ENCODE measurements at regions not wholly inside any gene's neighbourhood (a gene's known extent, or its start where the extent isn't known, plus 50 kb on each side); places are given as distances from the start of the nearest gene placed in this dataset.

DNA sequence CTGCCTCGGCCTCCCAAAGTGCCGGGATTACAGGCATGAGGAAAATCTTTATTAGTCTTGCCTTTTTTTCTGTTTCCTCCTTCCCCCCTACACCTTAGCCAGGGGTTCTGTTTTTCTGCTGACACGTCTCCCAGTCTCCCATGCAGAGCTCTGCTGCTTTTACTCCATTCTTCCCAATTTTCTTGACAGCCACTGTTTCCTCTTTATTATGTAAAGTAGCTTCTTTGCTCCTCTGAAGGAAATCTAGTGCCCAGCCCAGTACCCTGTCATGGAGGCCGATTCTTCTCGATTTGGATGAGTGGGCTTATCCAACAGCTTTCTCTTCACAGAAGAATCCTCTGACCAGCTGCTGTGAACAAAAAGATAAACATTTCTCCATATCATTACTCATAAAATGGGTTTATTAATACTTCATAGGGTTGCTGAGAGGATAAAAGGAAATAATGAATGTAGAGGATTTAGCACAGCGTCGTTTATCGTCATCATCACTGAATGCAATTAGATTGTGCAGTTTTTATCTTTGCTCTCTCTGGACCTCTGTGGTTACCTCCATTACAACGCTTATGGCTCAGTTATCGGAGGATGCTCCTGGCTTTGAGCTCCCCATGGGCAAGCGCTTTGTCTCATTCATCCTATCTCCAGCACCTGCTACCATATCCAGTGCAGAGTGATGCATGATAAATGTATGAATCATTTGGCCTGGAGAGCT is 375.6 kb upstream of the C11orf87 start:
- no peak for FAIRE-seq

More for the DNA sequence above, 375.6 kb upstream of the C11orf87 start:
- H3K27ac ChIP-seq (ENCODE audit: extremely low read depth, low read depth, low read length), result no peak overlapping the region
- H3K27me3 ChIP-seq (ENCODE audit: control insufficient read depth in 2 of 2, insufficient read depth in 2 of 2, low read length in 2 of 2), result no peaks in the 10 kb centered on the region
- H3K4me3 ChIP-seq, result no peak overlapping the region
- no TSS peak for BruUV-seq (replicated peaks)
- H3K9me3 ChIP-seq (replicated peaks; ENCODE audit: control insufficient read depth, insufficient read depth, low read depth, low read length), result no peaks in the 10 kb centered on the region
- intact Hi-C loops (cut with micrococcal nuclease) (no loop called here), in situ Hi-C loops (cut with MboI) (no loop called here)
- H3K36me3 ChIP-seq (ENCODE audit: control insufficient read depth, insufficient read depth, low read length), result no peaks in the 10 kb centered on the region
- no peaks in the 10 kb centered on the region for H4K20me1 ChIP-seq (replicated peaks; ENCODE audit: control insufficient read depth, insufficient read depth, low read length)
- ATAC-seq (no peak), DNase-seq (ENCODE audit: extremely low read depth in 1 of 4, low spot score in 3 of 4) (no peak)
- ChIA-PET CTCF (ENCODE audit: low intra/inter-chr PET ratio) (no interaction called here), POLR2A (interaction anchor here (1.1 kb wide), 1 partner anchor 29 kb away, joined by 3 read pairs; no protein-coding TSS in a partner anchor)
- no peak overlapping the region for H3K4me2 ChIP-seq (ENCODE audit: insufficient read depth, low read length)
- TF ChIP-seq ZNF778 (CRISPR knock-in tag; IDR thresholded peaks at IDR 0.05) (no peak), THRAP3 (IDR thresholded peaks at IDR 0.05; ENCODE audit: borderline replicate concordance) (no peak), NFYB (IDR thresholded peaks at IDR 0.05; ENCODE audit: extremely low read depth, insufficient read length) (no peak), CBFA2T2 (conservative IDR thresholded peaks at IDR 0.05) (no peak), ZNF75A (CRISPR knock-in tag; IDR thresholded peaks at IDR 0.05) (no peak), ZNF175 (CRISPR knock-in tag; IDR thresholded peaks at IDR 0.05; ENCODE audit: low read depth) (no peak), EHMT2 (IDR thresholded peaks at IDR 0.05) (no peak), POLR2AphosphoS5 (IDR thresholded peaks at IDR 0.05; ENCODE audit: control insufficient read depth, insufficient read depth, low read depth, low read length) (no peak), BDP1 (IDR thresholded peaks at IDR 0.05; ENCODE audit: insufficient read depth, insufficient read length) (no peak), ILF3 (IDR thresholded peaks at IDR 0.05; ENCODE audit: borderline replicate concordance) (no peak), DLX4 (CRISPR knock-in tag; IDR thresholded peaks at IDR 0.05) (no peak), CCNT2 (IDR thresholded peaks at IDR 0.05; ENCODE audit: borderline replicate concordance, extremely low read depth, insufficient read length, low read depth, low read length) (no peak), MCM3 (IDR thresholded peaks at IDR 0.05) (no peak), BCL6 (CRISPR knock-in tag; IDR thresholded peaks at IDR 0.05) (no peak), ZNF655 (CRISPR knock-in tag; IDR thresholded peaks at IDR 0.05) (no peak), NEUROD1 (IDR thresholded peaks at IDR 0.05; ENCODE audit: borderline replicate concordance, low read depth, low read length, partially characterized antibody) (no peak), ZNF707 (CRISPR knock-in tag; conservative IDR thresholded peaks at IDR 0.05) (no peak)
- TF ChIP-seq, protein P1, sequence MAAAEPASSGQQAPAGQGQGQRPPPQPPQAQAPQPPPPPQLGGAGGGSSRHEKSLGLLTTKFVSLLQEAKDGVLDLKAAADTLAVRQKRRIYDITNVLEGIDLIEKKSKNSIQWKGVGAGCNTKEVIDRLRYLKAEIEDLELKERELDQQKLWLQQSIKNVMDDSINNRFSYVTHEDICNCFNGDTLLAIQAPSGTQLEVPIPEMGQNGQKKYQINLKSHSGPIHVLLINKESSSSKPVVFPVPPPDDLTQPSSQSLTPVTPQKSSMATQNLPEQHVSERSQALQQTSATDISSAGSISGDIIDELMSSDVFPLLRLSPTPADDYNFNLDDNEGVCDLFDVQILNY (CRISPR knock-in tag; IDR thresholded peaks at IDR 0.05), result no peak
- TF ChIP-seq, protein P2, sequence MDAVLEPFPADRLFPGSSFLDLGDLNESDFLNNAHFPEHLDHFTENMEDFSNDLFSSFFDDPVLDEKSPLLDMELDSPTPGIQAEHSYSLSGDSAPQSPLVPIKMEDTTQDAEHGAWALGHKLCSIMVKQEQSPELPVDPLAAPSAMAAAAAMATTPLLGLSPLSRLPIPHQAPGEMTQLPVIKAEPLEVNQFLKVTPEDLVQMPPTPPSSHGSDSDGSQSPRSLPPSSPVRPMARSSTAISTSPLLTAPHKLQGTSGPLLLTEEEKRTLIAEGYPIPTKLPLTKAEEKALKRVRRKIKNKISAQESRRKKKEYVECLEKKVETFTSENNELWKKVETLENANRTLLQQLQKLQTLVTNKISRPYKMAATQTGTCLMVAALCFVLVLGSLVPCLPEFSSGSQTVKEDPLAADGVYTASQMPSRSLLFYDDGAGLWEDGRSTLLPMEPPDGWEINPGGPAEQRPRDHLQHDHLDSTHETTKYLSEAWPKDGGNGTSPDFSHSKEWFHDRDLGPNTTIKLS (IDR thresholded peaks at IDR 0.05; ENCODE audit: borderline replicate concordance, low read depth), result no peak
- no peak overlapping the region for H3K9ac ChIP-seq (ENCODE audit: insufficient read depth in 1 of 2, low read depth in 2 of 2, low read length in 2 of 2)
- no peaks in the 10 kb centered on the region for H3K4me1 ChIP-seq (replicated peaks in 1 of 2; ENCODE audit: control insufficient read depth in 2 of 2, insufficient read depth in 2 of 2, low read length in 2 of 2)
- no peaks in the 10 kb centered on the region for H3K9me1 ChIP-seq (ENCODE audit: control insufficient read depth, insufficient read depth, low read length)
- no peaks in the 10 kb centered on the region for H3K79me2 ChIP-seq (ENCODE audit: control insufficient read depth, insufficient read depth, low read length)
- H2AFZ ChIP-seq (ENCODE audit: low read depth, low read length), result no peak overlapping the region
- 2% methylated on average over 11 of the region's 11 CpGs for WGBS (ENCODE audit: insufficient coverage, low coverage, missing lambda C conversion rate)
